PC-9 (cell line): ENCODE measurements at regions not wholly inside any gene's neighbourhood (a gene's known extent, or its start where the extent isn't known, plus 50 kb on each side); places are given as distances from the start of the nearest gene placed in this dataset.
"Not testable (repeated sequence)": the region's sequence is repeated elsewhere in the genome, so short reads cannot be mapped to it uniquely, and the experiment has no call there.

Experiments
- BruUV-seq: library from RNA; stranded (reverse); fragments of 400-500 nt; replicated peaks from 2 replicates; lab custom pipeline; 2021; lab: Mats Ljungman, UMichigan
- CTCF ChIA-PET: fragments of 300-600 bp; sonication (Branson Sonifier 250); formaldehyde crosslinking; loops from one replicate; lab custom pipeline; 2022; ENCODE audit warnings: antibody characterized with exemption; lab: Charles Lee
- POLR2A ChIA-PET: fragments of 300-600 bp; sonication (Branson Sonifier 250); formaldehyde crosslinking; loops from one replicate; lab custom pipeline; 2022; ENCODE audit warnings: antibody characterized with exemption; ENCODE audit not compliant: unreplicated experiment; lab: Charles Lee
- DNase-seq, 2 experiments: peaks; one replicate each; pipeline versions ENCODE4 v3.0.0 to v3.0.0-alpha.2; 2015 to 2022; ENCODE audit warnings: mixed read lengths in 1 of 2
- H2AFZ ChIP-seq: fragments of 200-600 bp; sonication (generic); 2 replicates; pipeline ENCODE4 v1.8.1; 2017; ENCODE audit warnings: antibody characterized with exemption
- H3F3A ChIP-seq: fragments of 200-600 bp; sonication (generic); 2 replicates; pipeline ENCODE4 v1.8.1; 2017; ENCODE audit warnings: antibody characterized with exemption, mild to moderate bottlenecking, low read depth; ENCODE audit not compliant: insufficient read depth
- H3K27ac ChIP-seq: fragments of 200-600 bp; sonication (generic); 2 replicates; pipeline ENCODE4 v1.6.1; 2016; ENCODE audit warnings: mixed run types
- H3K27me3 ChIP-seq: fragments of 200-600 bp; sonication (generic); 2 replicates; pipeline ENCODE4 v1.6.1; 2016; ENCODE audit warnings: low read depth, mixed run types; ENCODE audit not compliant: insufficient read depth
- H3K36me3 ChIP-seq: fragments of 200-600 bp; sonication (generic); 2 replicates; pipeline ENCODE4 v1.6.1; 2016; ENCODE audit warnings: low read depth, mixed run types
- H3K4me1 ChIP-seq: fragments of 200-600 bp; sonication (generic); replicated peaks from 2 replicates; pipeline ENCODE4 v1.6.1; 2016; ENCODE audit warnings: mixed run types; ENCODE audit not compliant: insufficient read depth
- H3K4me2 ChIP-seq: fragments of 200-600 bp; sonication (generic); 2 replicates; pipeline ENCODE4 v1.6.1; 2017; ENCODE audit warnings: mixed run types
- H3K4me3 ChIP-seq: fragments of 200-600 bp; sonication (generic); 2 replicates; pipeline ENCODE4 v1.6.1; 2016; ENCODE audit warnings: mixed run types
- H3K79me2 ChIP-seq: fragments of 200-600 bp; sonication (generic); 2 replicates; pipeline ENCODE4 v1.6.1; 2017; ENCODE audit warnings: low read depth, mixed run types
- H3K9me2 ChIP-seq: fragments of 200-600 bp; sonication (generic); 2 replicates; pipeline ENCODE4 v1.8.1; 2017; ENCODE audit warnings: mild to moderate bottlenecking; ENCODE audit not compliant: insufficient read depth
- H3K9me3 ChIP-seq: fragments of 200-600 bp; sonication (generic); 2 replicates; pipeline ENCODE4 v1.8.1; 2016; ENCODE audit warnings: low read depth; ENCODE audit not compliant: insufficient read depth
- H4K20me1 ChIP-seq: fragments of 200-600 bp; sonication (generic); 2 replicates; pipeline ENCODE4 v1.8.1; 2017; ENCODE audit not compliant: insufficient read depth
- EZH2 ChIP-seq: fragments of 200-600 bp; sonication (generic); IDR thresholded peaks from 2 replicates; pipeline ENCODE4 v1.8.0; 2017; ENCODE audit warnings: antibody characterized with exemption, low read depth
- intact Hi-C: fragments of 100-400 bp; cut with micrococcal nuclease; formaldehyde crosslinking; loops from one replicate; pipeline ENCODE4 v1.10.0; 2022; ENCODE audit not compliant: unreplicated experiment
- TF ChIP-seq, protein P1 (sequence below): fragments of 200-600 bp; sonication (generic); conservative IDR thresholded peaks from 2 replicates; pipeline ENCODE4 v1.6.1; 2017; ENCODE audit warnings: mixed run types, antibody characterized with exemption, mild to moderate bottlenecking, moderate library complexity

DNA sequence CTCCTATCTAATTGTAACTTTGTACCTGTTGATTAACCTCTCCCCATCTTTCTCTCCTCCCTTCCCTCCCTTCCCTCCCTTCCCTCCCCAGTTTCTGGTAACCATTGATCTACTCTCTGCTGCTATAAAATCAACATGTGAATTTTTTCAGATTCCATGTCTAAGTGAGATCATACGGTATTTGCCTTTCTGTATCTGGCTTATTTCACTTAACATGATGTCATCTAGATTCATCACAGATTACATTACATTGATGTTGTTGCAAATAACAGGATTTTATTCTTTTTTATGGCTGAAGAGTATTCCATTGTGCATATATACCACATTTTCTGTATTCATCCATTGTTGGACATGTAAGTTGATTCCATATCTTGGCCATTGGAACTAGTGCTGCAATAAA lies 68.0 kb upstream of the FBXO33 start:
- TF ChIP-seq EZH2, result no peak
- TF ChIP-seq, protein P1, sequence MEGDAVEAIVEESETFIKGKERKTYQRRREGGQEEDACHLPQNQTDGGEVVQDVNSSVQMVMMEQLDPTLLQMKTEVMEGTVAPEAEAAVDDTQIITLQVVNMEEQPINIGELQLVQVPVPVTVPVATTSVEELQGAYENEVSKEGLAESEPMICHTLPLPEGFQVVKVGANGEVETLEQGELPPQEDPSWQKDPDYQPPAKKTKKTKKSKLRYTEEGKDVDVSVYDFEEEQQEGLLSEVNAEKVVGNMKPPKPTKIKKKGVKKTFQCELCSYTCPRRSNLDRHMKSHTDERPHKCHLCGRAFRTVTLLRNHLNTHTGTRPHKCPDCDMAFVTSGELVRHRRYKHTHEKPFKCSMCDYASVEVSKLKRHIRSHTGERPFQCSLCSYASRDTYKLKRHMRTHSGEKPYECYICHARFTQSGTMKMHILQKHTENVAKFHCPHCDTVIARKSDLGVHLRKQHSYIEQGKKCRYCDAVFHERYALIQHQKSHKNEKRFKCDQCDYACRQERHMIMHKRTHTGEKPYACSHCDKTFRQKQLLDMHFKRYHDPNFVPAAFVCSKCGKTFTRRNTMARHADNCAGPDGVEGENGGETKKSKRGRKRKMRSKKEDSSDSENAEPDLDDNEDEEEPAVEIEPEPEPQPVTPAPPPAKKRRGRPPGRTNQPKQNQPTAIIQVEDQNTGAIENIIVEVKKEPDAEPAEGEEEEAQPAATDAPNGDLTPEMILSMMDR, result no peak
- POLR2A ChIA-PET, result no interaction called here
- Histone ChIP-seq H3K9me3 (no peaks in the 10 kb centered on the region), H3K27me3 (no peaks in the 10 kb centered on the region), H3K9me2 (no peaks in the 10 kb centered on the region), H2AFZ (no peak overlapping the region), H3K79me2 (no peaks in the 10 kb centered on the region), H3K4me1 (no peaks in the 10 kb centered on the region), H3K4me3 (no peak overlapping the region), H3K36me3 (no peaks in the 10 kb centered on the region), H3K27ac (no peak overlapping the region), H3K4me2 (no peak overlapping the region), H3F3A (no peaks in the 10 kb centered on the region), H4K20me1 (no peaks in the 10 kb centered on the region)
- DNase-seq, result no peak
- intact Hi-C loops, result no loop called here
- no TSS peak for BruUV-seq
- CTCF ChIA-PET, result no interaction called here

DNA sequence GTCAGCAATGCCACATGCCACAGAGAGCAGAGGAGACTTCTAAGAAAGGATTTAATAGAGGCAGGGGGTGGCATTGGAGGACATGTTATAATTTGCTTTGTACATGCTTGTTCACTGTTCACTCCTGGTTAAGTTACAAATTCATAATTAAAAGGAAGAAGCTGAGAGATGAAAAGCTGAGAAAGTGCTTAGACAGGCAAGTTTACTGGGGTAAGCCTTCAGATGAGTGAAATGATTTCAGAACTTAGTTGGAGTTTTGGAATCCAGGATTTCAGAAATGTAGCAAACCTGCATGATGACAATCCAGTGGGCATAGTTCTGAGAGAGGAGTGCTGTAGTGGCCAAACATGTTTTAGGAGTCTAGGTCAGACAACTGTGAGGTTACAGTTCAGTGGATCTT lies 67.3 kb upstream of the FBXO33 start:
- ChIA-PET POLR2A (no interaction called here), CTCF (no interaction called here)
- Histone ChIP-seq H3F3A (no peaks in the 10 kb centered on the region), H2AFZ (no peak overlapping the region), H3K9me3 (no peaks in the 10 kb centered on the region), H3K27me3 (no peaks in the 10 kb centered on the region), H3K79me2 (no peaks in the 10 kb centered on the region), H3K4me1 (no peaks in the 10 kb centered on the region), H3K4me2 (no peak overlapping the region), H4K20me1 (no peaks in the 10 kb centered on the region), H3K9me2 (no peaks in the 10 kb centered on the region), H3K27ac (no peak overlapping the region), H3K4me3 (no peak overlapping the region), H3K36me3 (no peaks in the 10 kb centered on the region)
- BruUV-seq, result no TSS peak
- DNase-seq, result no peak
- intact Hi-C loops, result no loop called here
- TF ChIP-seq, protein P1, result no peak
- no peak for TF ChIP-seq EZH2

DNA sequence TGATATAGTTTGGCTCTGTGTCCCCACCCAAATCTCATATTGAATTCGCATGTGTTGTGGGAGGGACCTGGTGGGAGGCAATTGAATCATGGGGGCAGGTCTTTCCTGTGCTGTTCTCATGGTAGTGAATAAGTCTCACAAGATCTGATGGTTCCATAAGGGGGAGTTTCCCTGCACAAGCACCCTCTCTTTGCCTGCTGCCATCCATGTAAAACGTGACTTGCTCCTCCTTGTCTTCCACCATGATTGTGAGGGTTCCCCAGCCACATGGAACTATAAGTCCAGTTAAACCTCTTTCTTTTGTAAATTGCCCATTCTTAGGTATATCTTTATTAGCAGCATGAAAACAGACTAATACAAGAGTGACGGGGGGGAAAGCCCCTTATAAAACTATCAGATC lies 65.4 kb upstream of the FBXO33 start:
- intact Hi-C loops, result not testable (repeated sequence)

DNA sequence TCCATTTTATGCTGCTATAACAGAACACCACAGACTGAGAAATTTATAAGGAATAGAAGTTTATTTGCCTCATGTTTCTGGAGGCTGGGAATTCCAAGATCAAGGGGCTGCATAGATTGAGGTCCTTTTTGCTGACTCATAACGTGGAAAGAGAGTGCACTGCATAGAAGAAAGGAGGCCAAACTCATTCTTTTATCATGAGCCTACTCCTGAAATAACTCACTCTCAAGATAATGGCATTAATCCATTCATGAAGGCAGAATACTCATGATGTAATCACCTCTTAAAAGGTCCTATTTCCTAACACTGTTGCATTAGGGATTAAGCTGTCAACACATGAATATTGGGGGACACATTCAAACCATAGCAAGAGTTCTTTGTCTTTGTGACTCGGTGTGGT lies 60.0 kb upstream of the FBXO33 start:
- no peaks in the 10 kb centered on the region for H3K27me3 ChIP-seq
- ChIA-PET POLR2A (no interaction called here), CTCF (no interaction called here)
- no peaks in the 10 kb centered on the region for H3F3A ChIP-seq
- no peaks in the 10 kb centered on the region for H3K9me3 ChIP-seq
- no peak for DNase-seq
- H3K4me2 ChIP-seq, result no peak overlapping the region
- no peak overlapping the region for H2AFZ ChIP-seq
- no peaks in the 10 kb centered on the region for H3K79me2 ChIP-seq
- TF ChIP-seq EZH2, result no peak
- TF ChIP-seq, protein P1, result no peak
- H3K9me2 ChIP-seq, result no peaks in the 10 kb centered on the region
- H4K20me1 ChIP-seq, result no peaks in the 10 kb centered on the region
- intact Hi-C loops, result no loop called here
- H3K4me3 ChIP-seq, result no peak overlapping the region
- no TSS peak for BruUV-seq
- no peaks in the 10 kb centered on the region for H3K4me1 ChIP-seq
- H3K36me3 ChIP-seq, result no peaks in the 10 kb centered on the region
- H3K27ac ChIP-seq, result no peak overlapping the region

More for the DNA sequence above, 65.4 kb upstream of the FBXO33 start:
- H3K9me3 ChIP-seq, DNase-seq, H3K27me3 ChIP-seq, H2AFZ ChIP-seq, H3K27ac ChIP-seq, H3K4me1 ChIP-seq, H3K4me2 ChIP-seq, POLR2A ChIA-PET, H3K4me3 ChIP-seq, H3F3A ChIP-seq, H4K20me1 ChIP-seq, H3K36me3 ChIP-seq, H3K79me2 ChIP-seq, H3K9me2 ChIP-seq, CTCF ChIA-PET, BruUV-seq: not testable (repeated sequence)
